PC-9 (cell line): ENCODE measurements at regions not wholly inside any gene's neighbourhood (a gene's known extent, or its start where the extent isn't known, plus 50 kb on each side); places are given as distances from the start of the nearest gene placed in this dataset.
"Not testable (repeated sequence)": the region's sequence is repeated elsewhere in the genome, so short reads cannot be mapped to it uniquely, and the experiment has no call there.

Experiments
- EZH2 ChIP-seq: fragments of 200-600 bp; sonication (generic); IDR thresholded peaks from 2 replicates; pipeline ENCODE4 v1.8.0; 2017; ENCODE audit warnings: antibody characterized with exemption, low read depth
- TF ChIP-seq, protein P1 (sequence below): fragments of 200-600 bp; sonication (generic); conservative IDR thresholded peaks from 2 replicates; pipeline ENCODE4 v1.6.1; 2017; ENCODE audit warnings: mixed run types, antibody characterized with exemption, mild to moderate bottlenecking, moderate library complexity

- TF ChIP-seq, protein P1, sequence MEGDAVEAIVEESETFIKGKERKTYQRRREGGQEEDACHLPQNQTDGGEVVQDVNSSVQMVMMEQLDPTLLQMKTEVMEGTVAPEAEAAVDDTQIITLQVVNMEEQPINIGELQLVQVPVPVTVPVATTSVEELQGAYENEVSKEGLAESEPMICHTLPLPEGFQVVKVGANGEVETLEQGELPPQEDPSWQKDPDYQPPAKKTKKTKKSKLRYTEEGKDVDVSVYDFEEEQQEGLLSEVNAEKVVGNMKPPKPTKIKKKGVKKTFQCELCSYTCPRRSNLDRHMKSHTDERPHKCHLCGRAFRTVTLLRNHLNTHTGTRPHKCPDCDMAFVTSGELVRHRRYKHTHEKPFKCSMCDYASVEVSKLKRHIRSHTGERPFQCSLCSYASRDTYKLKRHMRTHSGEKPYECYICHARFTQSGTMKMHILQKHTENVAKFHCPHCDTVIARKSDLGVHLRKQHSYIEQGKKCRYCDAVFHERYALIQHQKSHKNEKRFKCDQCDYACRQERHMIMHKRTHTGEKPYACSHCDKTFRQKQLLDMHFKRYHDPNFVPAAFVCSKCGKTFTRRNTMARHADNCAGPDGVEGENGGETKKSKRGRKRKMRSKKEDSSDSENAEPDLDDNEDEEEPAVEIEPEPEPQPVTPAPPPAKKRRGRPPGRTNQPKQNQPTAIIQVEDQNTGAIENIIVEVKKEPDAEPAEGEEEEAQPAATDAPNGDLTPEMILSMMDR, result not testable (repeated sequence)
- TF ChIP-seq EZH2, result not testable (repeated sequence)
Observed at GRCh38 chr16:29294400-29294933, 112.0 kb downstream of the NPIPB11 start.
